Left renal cortex interstitium (tissue), 4 donors: ENCODE measurements at regions not wholly inside any gene's neighbourhood (a gene's known extent, or its start where the extent isn't known, plus 50 kb on each side); places are given as distances from the start of the nearest gene placed in this dataset.
"Not testable (repeated sequence)": the region's sequence is repeated elsewhere in the genome, so short reads cannot be mapped to it uniquely, and the experiment has no call there.

ENCODE experiments used
- DNase-seq, 4 donors: peaks; one replicate each; pipeline ENCODE4 v3.0.0-alpha.2; 2013; ENCODE audit warnings: low read depth in 4 of 4, low spot score in 2 of 4, missing footprints in 1 of 4

GRCh38 chr3:102676424-102676823, 241.6 kb downstream of the ZPLD1 start:
- no peak for DNase-seq

- DNase-seq = peak; percentile 9 to 71 (median 54)
These were observed 247.9 kb downstream of the ZPLD1 start for GRCh38 chr3:102682741-102683140.

GRCh38 chr3:102686792-102687191, 252.0 kb downstream of the ZPLD1 start:
- no peak for DNase-seq

GRCh38 chr3:102687851-102688555, 253.2 kb downstream of the ZPLD1 start:
- DNase-seq = no peak

DNA sequence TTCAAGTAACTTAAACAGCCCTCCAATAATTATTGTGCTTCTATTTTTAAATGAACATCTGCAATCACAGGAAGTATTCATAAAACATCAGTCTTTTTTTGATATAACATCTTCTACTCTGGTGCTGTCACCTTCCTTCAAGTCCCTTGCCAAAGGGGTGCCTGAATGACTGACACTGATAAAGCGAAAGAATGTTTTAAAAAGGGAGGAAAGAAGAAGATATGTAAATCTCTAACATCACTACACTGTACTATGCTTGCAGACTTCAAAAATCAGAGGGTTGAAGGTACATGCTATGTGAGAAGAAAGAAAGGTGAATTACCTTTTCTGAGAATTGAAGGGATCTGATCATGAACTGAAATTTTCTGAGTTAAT, 253.7 kb downstream of the ZPLD1 start:
- DNase-seq = no peak

GRCh38 chr3:102691507-102691906, 256.7 kb downstream of the ZPLD1 start:
- DNase-seq = no peak

DNA sequence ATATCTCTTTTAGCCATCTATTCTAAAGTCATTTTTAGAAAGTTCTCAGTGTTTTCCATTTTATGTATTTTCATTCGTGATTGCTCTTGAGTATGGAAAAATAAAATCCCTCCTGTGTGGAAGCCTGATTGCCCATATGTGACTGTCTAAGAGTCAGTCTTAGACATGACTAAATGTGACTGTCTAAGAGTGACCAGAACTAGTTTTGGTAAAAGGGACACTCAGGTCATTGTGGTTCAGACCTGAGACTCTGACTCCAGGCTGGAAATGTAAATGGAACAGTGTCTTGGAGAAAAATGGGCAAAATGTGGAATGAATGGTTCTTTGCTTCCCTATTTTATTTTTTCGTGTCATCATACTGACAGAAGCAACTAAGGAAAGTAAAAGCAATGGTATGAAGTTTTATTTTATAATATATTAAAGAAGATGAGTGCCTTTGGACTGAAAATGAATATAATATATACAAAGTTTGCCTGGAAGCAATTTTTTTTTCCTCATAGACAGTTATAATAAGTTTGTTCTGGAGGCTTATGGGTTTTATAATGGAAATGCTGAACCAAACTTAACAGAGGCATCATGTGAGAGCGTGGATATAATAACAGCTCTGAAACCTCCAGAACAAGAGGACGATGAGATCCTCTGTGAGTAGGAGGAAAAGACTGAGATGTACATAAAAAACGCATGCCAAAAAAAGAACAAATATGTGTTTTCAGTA, 264.4 kb downstream of the ZPLD1 start:
- DNase-seq = no peak

DNA sequence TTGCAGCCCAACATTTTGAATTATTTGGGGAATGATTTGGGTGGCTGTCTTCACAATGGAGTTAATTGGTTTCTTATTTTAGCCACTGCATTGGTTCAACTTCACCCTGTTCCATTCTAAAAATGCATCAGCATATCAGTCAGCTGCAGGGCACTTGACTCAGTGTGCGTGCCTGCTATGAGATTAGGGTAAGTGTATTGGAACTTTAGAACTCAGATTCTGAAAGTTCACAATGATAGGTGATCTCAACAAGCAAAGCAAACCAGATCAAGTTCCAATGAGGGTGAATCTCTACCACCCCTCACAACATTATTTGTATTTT, 265.0 kb downstream of the ZPLD1 start:
- no peak for DNase-seq

DNA sequence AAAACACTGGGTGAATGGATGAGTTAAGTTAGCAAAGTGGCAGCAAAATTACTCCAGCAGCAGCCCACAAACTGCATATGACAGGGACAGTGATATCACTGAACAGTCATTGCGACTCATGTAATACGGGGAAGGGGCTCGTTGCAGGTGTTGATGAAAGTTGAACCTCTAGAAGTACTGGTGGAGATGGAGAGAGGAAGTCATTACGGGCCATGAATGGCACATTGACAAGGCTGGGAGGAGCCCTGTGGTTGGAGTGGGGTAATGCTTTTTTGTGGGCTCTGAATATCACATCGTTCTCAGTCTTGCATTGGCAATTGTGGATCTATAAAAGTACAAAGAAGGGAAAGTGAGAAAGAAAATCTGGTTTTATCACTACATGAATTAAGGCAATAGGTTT, 278.1 kb downstream of the ZPLD1 start:
- no peak for DNase-seq

GRCh38 chr3:102714567-102714966, 279.8 kb downstream of the ZPLD1 start:
- no peak for DNase-seq

GRCh38 chr3:102715030-102715697, 280.3 kb downstream of the ZPLD1 start:
- no peak for DNase-seq

GRCh38 chr3:102718651-102719050, 283.8 kb downstream of the ZPLD1 start:
- no peak for DNase-seq

DNA sequence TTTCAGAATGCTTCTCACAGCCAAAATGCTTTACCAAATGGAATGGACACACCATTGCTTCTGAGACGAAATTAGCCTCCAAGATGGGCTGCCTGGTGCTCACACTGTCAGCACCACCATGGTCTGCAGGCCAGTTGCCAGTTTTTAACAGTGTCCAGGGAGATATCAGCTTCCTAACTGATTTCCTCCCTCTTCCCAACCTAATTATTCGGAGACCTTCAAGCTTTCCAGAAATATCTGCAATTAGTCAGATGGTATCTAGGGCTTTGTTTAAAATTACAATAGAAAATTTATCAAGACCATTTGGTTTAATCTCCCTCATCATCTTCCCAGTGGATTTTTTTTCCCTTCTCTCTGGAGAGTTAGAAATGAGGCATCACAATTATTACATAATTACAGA, 287.5 kb downstream of the ZPLD1 start:
- DNase-seq = no peak

GRCh38 chr3:102727340-102727739, 292.5 kb downstream of the ZPLD1 start:
- no peak for DNase-seq

DNA sequence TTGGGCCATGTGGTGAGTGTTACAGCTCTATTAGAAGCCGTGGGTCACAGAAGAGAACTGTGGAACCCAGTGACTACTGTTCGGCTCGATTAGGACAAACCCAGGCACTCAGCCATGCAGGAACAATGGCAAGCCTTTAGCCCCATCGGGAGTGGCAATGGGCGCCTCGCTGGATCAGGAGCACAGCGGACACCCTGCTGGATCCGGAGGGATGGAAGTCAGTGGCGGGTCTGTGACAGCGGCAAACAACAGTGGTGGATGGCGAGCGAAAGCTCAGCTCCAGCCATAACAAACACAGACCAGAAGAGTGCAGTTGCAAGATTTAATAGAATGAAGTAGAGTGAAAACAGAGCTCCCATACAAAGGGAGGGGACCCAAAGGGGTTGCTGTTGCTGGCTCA, 297.8 kb downstream of the ZPLD1 start:
- not testable (repeated sequence) for DNase-seq

- DNase-seq = no peak
These were observed 299.2 kb downstream of the ZPLD1 start for GRCh38 chr3:102733791-102734563.

- no peak for DNase-seq
These were observed 300.5 kb downstream of the ZPLD1 start for GRCh38 chr3:102735311-102735710.

GRCh38 chr3:102736288-102736974, 301.6 kb downstream of the ZPLD1 start:
- DNase-seq = no peak

- no peak for DNase-seq
These were observed 302.1 kb downstream of the ZPLD1 start for GRCh38 chr3:102736975-102737304.

DNA sequence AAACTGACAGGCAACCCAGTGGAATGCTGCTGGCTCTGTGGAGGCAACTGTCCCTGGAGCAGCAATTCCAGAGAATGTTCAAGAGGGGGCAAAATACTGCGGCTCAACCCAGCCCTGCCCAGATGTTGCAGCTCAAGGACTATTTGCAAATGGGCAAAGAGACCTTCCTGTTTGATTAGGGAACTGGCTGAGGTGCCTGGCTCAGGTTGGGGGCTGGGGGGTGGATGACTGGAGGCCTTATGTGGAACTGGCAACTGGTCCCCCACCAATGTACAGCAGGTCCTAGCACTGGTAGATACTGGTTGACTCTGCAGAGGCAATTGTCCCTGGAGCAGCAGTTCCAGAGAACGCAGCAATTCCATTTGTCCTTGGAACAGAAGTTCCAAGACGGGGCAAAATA, 302.5 kb downstream of the ZPLD1 start:
- no peak for DNase-seq

DNA sequence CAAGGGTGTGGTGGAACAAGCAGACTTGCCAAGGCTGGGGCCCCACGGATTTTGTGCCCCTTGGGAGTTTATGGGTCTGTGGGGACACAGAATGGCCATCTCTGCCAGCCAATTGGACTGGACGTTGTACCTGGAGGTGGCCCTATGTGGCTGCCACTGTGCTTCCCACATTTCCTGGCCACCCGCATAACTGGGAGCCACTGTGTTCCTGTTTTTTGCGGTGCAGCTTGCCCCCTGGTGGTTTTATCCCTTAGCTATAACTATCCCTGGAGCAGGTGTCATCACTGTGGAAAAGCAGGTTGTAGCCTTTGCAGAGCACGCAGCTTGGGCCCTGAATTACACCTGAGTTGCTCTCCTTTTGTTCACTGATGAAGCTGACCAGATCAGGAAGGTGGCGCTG, 306.3 kb downstream of the ZPLD1 start:
- no peak for DNase-seq
